K562 (cell line): ENCODE measurements at regions not wholly inside any gene's neighbourhood (a gene's known extent, or its start where the extent isn't known, plus 50 kb on each side); places are given as distances from the start of the nearest gene placed in this dataset.

Experiments
- ERF ChIP-seq: fragments of 450-650 bp; formaldehyde crosslinking; IDR thresholded peaks from 2 replicates; pipeline ENCODE4 v1.4.0; 2020; ENCODE audit warnings: mild to moderate bottlenecking, mixed read lengths
- PATZ1 ChIP-seq: fragments of 250-450 bp; sonication (Bioruptor Pico); IDR thresholded peaks from 2 replicates; pipeline ENCODE4 v1.5.0; 2020; ENCODE audit warnings: mild to moderate bottlenecking, borderline replicate concordance
- PKNOX1 ChIP-seq: fragments of 450-650 bp; IDR thresholded peaks from 2 replicates; pipeline ENCODE4 v1.6.1; 2016
- SRSF9 ChIP-seq: fragments of 200-400 bp; formaldehyde crosslinking; IDR thresholded peaks from 2 replicates; pipeline ENCODE4 v1.6.1; 2017; ENCODE audit warnings: low read depth, low read length, borderline replicate concordance
- TEAD2 ChIP-seq: fragments of 450-650 bp; IDR thresholded peaks from 2 replicates; pipeline ENCODE4 v1.6.1; 2016; ENCODE audit warnings: missing genetic modification characterization, control low read depth, missing compliant biosample characterization
- YY1 ChIP-seq, 3 experiments: IDR thresholded peaks; 2 replicates each; pipeline ENCODE4 v1.6.1; 2011; ENCODE audit warnings: low read length in 2 of 3, mild to moderate bottlenecking in 2 of 3, moderate library complexity in 2 of 3, borderline replicate concordance in 1 of 3, control low read depth in 1 of 3, low read depth in 1 of 3; ENCODE audit not compliant: insufficient read depth in 3 of 3, insufficient replicate concordance in 2 of 3, control insufficient read depth in 1 of 3, insufficient read length in 1 of 3; ENCODE audit errors: extremely low read depth in 1 of 3
- TF ChIP-seq, protein P1 (sequence below): fragments of 250-450 bp; sonication (Bioruptor Pico); IDR thresholded peaks from 2 replicates; pipeline ENCODE4 v1.8.0; 2022; ENCODE audit warnings: moderate library complexity, mild to moderate bottlenecking, inconsistent platforms
- TF ChIP-seq, protein P2 (sequence below): sonication (generic); formaldehyde crosslinking; IDR thresholded peaks from 2 replicates; pipeline ENCODE4 v1.8.1; 2023; ENCODE audit warnings: mild to moderate bottlenecking, missing genetic modification reagents

DNA sequence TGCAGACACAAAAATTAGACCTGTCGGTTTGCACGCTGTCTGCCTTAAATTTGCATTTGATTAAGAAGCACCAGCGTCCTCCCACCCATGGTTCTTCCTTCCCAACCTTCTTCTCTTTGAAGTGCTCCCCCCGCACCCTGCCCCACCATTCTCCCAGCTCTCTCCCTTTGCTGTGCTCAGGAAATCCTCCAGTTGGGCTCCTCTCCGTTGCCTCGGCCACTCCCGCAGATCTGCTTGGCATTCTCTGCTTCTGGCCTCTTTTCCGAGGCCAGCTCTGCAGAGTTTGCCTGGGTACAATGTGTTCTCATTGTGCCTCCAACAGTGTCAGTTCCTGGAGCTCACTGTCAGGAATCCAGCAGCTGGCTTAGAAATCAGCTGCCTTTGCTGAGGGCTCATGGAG, 126.1 kb downstream of the NAV1 start (continued):
- TF ChIP-seq PATZ1 (CRISPR knock-in tag) (no peak), TEAD2 (no peak), PKNOX1 (no peak), ERF (CRISPR knock-in tag) (no peak), SRSF9 (no peak), YY1 (IDR thresholded peaks at IDR 0.05; ENCODE audit: borderline replicate concordance in 1 of 3, control insufficient read depth in 1 of 3, extremely low read depth in 1 of 3, insufficient read depth in 3 of 3, insufficient read length in 1 of 3, insufficient replicate concordance in 2 of 3, low read depth in 1 of 3, low read length in 2 of 3) (no peak)
- TF ChIP-seq, protein P1, sequence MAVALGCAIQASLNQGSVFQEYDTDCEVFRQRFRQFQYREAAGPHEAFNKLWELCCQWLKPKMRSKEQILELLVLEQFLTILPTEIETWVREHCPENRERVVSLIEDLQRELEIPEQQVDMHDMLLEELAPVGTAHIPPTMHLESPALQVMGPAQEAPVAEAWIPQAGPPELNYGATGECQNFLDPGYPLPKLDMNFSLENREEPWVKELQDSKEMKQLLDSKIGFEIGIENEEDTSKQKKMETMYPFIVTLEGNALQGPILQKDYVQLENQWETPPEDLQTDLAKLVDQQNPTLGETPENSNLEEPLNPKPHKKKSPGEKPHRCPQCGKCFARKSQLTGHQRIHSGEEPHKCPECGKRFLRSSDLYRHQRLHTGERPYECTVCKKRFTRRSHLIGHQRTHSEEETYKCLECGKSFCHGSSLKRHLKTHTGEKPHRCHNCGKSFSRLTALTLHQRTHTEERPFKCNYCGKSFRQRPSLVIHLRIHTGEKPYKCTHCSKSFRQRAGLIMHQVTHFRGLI (CRISPR knock-in tag) = no peak
- TF ChIP-seq, protein P2, sequence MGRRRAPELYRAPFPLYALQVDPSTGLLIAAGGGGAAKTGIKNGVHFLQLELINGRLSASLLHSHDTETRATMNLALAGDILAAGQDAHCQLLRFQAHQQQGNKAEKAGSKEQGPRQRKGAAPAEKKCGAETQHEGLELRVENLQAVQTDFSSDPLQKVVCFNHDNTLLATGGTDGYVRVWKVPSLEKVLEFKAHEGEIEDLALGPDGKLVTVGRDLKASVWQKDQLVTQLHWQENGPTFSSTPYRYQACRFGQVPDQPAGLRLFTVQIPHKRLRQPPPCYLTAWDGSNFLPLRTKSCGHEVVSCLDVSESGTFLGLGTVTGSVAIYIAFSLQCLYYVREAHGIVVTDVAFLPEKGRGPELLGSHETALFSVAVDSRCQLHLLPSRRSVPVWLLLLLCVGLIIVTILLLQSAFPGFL (CRISPR knock-in tag) = no peak
